Loucy (cell line): ENCODE measurements at regions not wholly inside any gene's neighbourhood (a gene's known extent, or its start where the extent isn't known, plus 50 kb on each side); places are given as distances from the start of the nearest gene placed in this dataset.

ENCODE experiments used
- H2AFZ ChIP-seq: fragments of 200-600 bp; sonication (generic); 2 replicates; pipeline ENCODE4 v1.6.0; 2016; ENCODE audit warnings: antibody characterized with exemption, mild to moderate bottlenecking, low read length, moderate library complexity
- H3F3A ChIP-seq: fragments of 200-600 bp; 2 replicates; pipeline ENCODE4 v1.6.0; 2016; ENCODE audit warnings: antibody characterized with exemption, low read depth, mild to moderate bottlenecking
- H3K27me3 ChIP-seq: fragments of 200-600 bp; sonication (generic); 2 replicates; pipeline ENCODE4 v1.6.1; 2014; ENCODE audit warnings: low read length, mild to moderate bottlenecking; ENCODE audit not compliant: insufficient read depth, poor library complexity, severe bottlenecking
- H3K36me3 ChIP-seq: fragments of 200-600 bp; sonication (generic); 2 replicates; pipeline ENCODE4 v1.6.1; 2016; ENCODE audit warnings: low read length; ENCODE audit not compliant: insufficient read depth
- H3K4me1 ChIP-seq: fragments of 200-600 bp; sonication (generic); 2 replicates; pipeline ENCODE4 v1.5.1; 2014; ENCODE audit warnings: low read length, mild to moderate bottlenecking; ENCODE audit not compliant: insufficient read depth, poor library complexity, severe bottlenecking
- H3K4me2 ChIP-seq: fragments of 200-600 bp; sonication (generic); 2 replicates; pipeline ENCODE4 v1.6.0; 2014; ENCODE audit warnings: antibody characterized with exemption, low read length, low read depth, mild to moderate bottlenecking; ENCODE audit not compliant: poor library complexity, severe bottlenecking
- H3K4me3 ChIP-seq: fragments of 200-600 bp; sonication (generic); 2 replicates; pipeline ENCODE4 v1.5.1; 2014; ENCODE audit warnings: low read length, mild to moderate bottlenecking, mixed read lengths; ENCODE audit not compliant: poor library complexity, severe bottlenecking
- H3K79me2 ChIP-seq: fragments of 200-600 bp; sonication (generic); 2 replicates; pipeline ENCODE4 v1.6.1; 2014; ENCODE audit warnings: low read length; ENCODE audit not compliant: insufficient read depth
- H3K9ac ChIP-seq: fragments of 200-600 bp; sonication (generic); 2 replicates; pipeline ENCODE4 v1.6.0; 2014; ENCODE audit warnings: mild to moderate bottlenecking, low read depth, low read length, moderate library complexity; ENCODE audit not compliant: poor library complexity, severe bottlenecking
- H3K9me2 ChIP-seq: fragments of 200-600 bp; sonication (generic); replicated peaks from 2 replicates; pipeline ENCODE4 v1.6.1; 2016; ENCODE audit warnings: low read depth, low read length, mixed read lengths
- H3K9me3 ChIP-seq: fragments of 200-600 bp; sonication (generic); 2 replicates; pipeline ENCODE4 v1.6.1; 2014; ENCODE audit warnings: mild to moderate bottlenecking, antibody characterized with exemption, low read length, low read depth; ENCODE audit not compliant: insufficient read depth
- H4K20me1 ChIP-seq: fragments of 200-600 bp; sonication (generic); 2 replicates; pipeline ENCODE4 v1.6.0; 2014; ENCODE audit warnings: antibody characterized with exemption, low read length, mild to moderate bottlenecking; ENCODE audit not compliant: insufficient read depth, poor library complexity, severe bottlenecking
- EZH2phosphoT487 ChIP-seq: fragments of 200-600 bp; IDR thresholded peaks from 2 replicates; pipeline ENCODE4 v1.6.1; 2018; ENCODE audit warnings: antibody characterized with exemption, mild to moderate bottlenecking, moderate library complexity, borderline replicate concordance
- TF ChIP-seq, protein P1 (sequence below): fragments of 200-600 bp; sonication (generic); conservative IDR thresholded peaks from 2 replicates; pipeline ENCODE4 v1.5.1; 2014; ENCODE audit warnings: mild to moderate bottlenecking, antibody characterized with exemption, low read length

DNA sequence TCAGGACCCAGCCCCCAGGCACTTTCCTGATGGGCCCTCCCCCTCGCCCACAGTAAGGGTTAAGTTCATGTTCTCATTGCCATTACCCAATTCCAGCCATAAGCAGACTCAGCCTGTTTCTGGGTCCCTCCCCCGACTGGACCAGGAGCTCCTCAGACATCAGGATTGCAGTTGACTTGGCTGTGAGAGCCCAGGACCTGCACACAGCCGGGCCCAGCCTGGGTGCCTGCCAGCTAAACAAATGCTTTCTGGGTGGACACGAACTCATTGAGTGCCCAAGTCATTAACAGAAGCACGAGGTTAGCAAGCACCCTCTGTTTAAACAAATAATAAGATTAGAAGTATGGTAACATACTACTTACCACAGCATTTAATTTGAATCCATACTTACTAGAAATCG lies 147.9 kb upstream of the POU3F1 start:
- Histone ChIP-seq H2AFZ (no peak overlapping the region), H4K20me1 (no peaks in the 10 kb centered on the region), H3K9me3 (no peaks in the 10 kb centered on the region), H3K4me2 (no peak overlapping the region), H3K9me2 (no peaks in the 10 kb centered on the region), H3K4me3 (no peak overlapping the region), H3K79me2 (no peaks in the 10 kb centered on the region), H3K4me1 (no peaks in the 10 kb centered on the region), H3K9ac (no peak overlapping the region), H3K36me3 (no peaks in the 10 kb centered on the region), H3K27me3 (no peaks in the 10 kb centered on the region), H3F3A (no peaks in the 10 kb centered on the region)
- TF ChIP-seq, protein P1, sequence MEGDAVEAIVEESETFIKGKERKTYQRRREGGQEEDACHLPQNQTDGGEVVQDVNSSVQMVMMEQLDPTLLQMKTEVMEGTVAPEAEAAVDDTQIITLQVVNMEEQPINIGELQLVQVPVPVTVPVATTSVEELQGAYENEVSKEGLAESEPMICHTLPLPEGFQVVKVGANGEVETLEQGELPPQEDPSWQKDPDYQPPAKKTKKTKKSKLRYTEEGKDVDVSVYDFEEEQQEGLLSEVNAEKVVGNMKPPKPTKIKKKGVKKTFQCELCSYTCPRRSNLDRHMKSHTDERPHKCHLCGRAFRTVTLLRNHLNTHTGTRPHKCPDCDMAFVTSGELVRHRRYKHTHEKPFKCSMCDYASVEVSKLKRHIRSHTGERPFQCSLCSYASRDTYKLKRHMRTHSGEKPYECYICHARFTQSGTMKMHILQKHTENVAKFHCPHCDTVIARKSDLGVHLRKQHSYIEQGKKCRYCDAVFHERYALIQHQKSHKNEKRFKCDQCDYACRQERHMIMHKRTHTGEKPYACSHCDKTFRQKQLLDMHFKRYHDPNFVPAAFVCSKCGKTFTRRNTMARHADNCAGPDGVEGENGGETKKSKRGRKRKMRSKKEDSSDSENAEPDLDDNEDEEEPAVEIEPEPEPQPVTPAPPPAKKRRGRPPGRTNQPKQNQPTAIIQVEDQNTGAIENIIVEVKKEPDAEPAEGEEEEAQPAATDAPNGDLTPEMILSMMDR = no peak
- TF ChIP-seq EZH2phosphoT487 = no peak

DNA sequence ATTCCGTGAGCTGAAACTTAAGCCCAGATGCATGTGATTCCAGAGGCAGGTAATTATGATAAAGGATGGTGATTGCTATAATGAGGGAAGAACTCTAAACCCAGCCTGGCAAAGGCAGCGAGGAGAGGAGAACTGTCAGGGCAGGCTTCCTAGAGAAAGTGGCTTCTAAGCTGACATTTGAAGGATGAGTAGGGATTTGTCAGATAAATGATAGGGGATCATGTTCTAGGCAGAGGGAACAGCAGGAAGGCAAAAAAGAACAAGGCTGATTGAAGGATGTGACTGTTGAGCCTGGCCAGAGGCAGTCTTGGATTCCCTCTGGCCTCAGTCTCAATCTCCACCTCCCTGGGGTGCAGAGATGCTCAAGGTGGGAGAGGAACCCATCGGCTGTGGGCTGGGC lies 146.4 kb upstream of the POU3F1 start:
- Histone ChIP-seq H3F3A (no peaks in the 10 kb centered on the region), H2AFZ (no peak overlapping the region), H3K27me3 (no peaks in the 10 kb centered on the region), H4K20me1 (no peaks in the 10 kb centered on the region), H3K9ac (no peak overlapping the region), H3K9me2 (no peaks in the 10 kb centered on the region), H3K36me3 (no peaks in the 10 kb centered on the region), H3K4me2 (no peak overlapping the region), H3K4me1 (no peaks in the 10 kb centered on the region), H3K4me3 (no peak overlapping the region), H3K9me3 (no peaks in the 10 kb centered on the region), H3K79me2 (no peaks in the 10 kb centered on the region)
- TF ChIP-seq, protein P1 = no peak
- no peak for TF ChIP-seq EZH2phosphoT487

GRCh38 chr1:38191461-38191860 lies 144.9 kb upstream of the POU3F1 start:
- Histone ChIP-seq H3K27me3 (no peaks in the 10 kb centered on the region), H3K9me2 (no peaks in the 10 kb centered on the region), H3K79me2 (no peaks in the 10 kb centered on the region), H3K4me3 (no peak overlapping the region), H3K4me2 (no peak overlapping the region), H3K9ac (no peak overlapping the region), H3K36me3 (no peaks in the 10 kb centered on the region), H4K20me1 (no peaks in the 10 kb centered on the region), H3K4me1 (no peaks in the 10 kb centered on the region), H2AFZ (no peak overlapping the region), H3F3A (no peaks in the 10 kb centered on the region), H3K9me3 (no peaks in the 10 kb centered on the region)
- no peak for TF ChIP-seq EZH2phosphoT487
- TF ChIP-seq, protein P1 = no peak
